ENCODE measurements at regions not wholly inside any gene's neighbourhood (a gene's known extent, or its start where the extent isn't known, plus 50 kb on each side); places are given as distances from the start of the nearest gene placed in this dataset.

- TF ChIP-seq CTCF (IDR thresholded peaks at IDR 0.05 in 8 of 11, conservative IDR thresholded peaks at IDR 0.05 in 3 of 11): no peak
- TF ChIP-seq POLR2AphosphoS5 (IDR thresholded peaks at IDR 0.05): no peak
These were observed 723.7 kb upstream of the COX7C start for GRCh38 chr5:85893996-85894395.
